ENCODE measurements at regions not wholly inside any gene's neighbourhood (a gene's known extent, or its start where the extent isn't known, plus 50 kb on each side); places are given as distances from the start of the nearest gene placed in this dataset.

DNA sequence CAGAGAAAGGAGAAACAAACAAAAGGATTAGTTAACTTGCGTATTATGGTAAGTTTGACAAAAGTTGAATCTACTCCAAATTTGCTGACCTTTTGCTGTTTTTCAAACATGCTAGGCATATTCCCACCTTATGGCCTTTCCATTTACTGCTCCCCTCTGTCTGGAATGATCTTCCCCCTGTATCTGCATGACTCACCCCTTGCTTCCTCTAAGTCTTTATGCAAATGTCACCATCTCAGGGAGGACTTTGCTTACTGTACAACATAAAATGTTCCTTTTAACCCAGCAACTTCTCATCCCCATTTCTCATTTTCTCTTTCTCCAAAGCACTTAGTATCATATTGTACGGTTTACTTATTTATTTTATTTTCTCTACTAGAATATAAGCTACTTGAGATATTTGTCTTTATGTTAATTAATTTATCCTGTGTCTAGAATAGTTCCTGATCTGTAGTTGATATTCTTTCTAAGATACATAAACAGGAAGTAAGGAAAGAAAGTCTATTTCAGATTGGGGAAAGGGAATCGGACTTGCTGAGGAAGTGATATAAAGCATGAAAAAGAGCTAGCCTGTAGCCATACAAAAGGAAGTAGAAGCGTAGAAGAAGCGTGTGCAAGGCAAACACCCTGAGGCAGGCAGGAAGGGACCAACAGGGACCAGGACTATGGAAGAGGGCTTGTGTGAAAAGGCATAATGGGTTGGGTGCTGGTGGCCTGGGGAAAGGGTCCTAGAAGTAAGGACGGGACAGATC, 144.9 kb upstream of the ERBB4 start:
- TF ChIP-seq CTCF (conservative IDR thresholded peaks at IDR 0.05), result no peak
- no peak for TF ChIP-seq ZFX (IDR thresholded peaks at IDR 0.05)
- no peak overlapping the region for H3K27ac ChIP-seq

DNA sequence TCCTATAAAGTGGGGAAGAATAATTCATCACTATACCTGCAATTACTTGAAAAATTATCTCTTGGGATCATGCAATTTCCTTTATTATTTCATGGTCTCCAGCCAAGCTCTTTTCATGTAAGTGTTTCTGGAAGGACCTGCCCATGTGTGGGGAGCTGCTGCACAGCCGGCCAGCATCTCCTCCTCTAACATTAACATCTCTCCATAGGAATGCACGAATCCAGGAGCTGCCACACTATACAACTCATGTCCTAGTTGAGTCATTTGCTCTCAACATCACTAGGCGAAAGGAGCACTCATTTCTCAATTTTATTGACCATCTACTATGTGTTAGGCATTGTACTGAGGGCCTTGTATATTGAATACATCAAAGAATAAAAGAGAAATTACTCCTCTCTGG, 144.3 kb upstream of the ERBB4 start:
- no peak overlapping the region for H3K27ac ChIP-seq
- TF ChIP-seq CTCF (conservative IDR thresholded peaks at IDR 0.05) (no peak), ZFX (IDR thresholded peaks at IDR 0.05) (no peak)

DNA sequence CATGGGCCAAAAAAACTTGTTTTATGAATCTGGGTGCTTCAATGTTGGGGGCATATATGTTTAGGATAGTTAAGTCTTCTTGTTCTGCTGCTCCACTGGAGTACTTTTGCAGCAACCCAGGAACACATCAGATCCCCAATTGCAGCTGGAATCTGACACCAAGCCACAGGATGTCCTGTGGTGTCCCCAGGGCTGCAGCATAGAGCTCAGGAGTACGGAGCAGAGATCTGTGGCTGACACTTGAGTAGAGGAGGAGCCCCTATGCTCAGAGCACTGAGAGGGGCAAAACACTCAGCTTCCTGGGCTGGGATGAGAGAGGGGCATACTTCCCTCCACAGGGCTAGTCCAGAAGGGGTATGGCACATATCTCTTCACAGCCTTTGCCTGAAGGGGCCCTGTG, 138.9 kb upstream of the ERBB4 start:
- no peak overlapping the region for H3K27ac ChIP-seq
- TF ChIP-seq ZFX (IDR thresholded peaks at IDR 0.05) (no peak), CTCF (conservative IDR thresholded peaks at IDR 0.05) (no peak)

GRCh38 chr2:212672186-212672585, 133.6 kb upstream of the ERBB4 start:
- TF ChIP-seq CTCF (conservative IDR thresholded peaks at IDR 0.05), result no peak
- TF ChIP-seq ZFX (IDR thresholded peaks at IDR 0.05), result no peak
- no peak overlapping the region for H3K27ac ChIP-seq

DNA sequence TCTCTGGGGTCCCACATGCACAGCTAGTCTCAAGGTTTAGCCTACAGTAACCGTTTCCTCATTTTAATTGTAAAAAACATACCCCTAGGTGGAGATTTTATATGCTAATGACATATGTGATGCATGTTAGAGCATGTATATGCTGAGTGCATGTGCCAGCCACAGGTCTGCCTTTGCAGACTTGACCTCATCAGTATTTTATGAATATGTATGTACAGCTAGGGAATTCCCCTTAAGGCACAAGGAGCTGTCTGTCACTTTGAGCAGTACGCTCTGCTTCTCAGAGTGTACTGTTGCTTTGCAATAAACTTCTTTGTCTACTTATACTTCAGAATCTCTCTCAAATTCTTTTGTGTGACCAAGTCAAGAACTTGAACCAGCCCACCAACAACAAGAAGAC, 131.2 kb upstream of the ERBB4 start:
- no peak for TF ChIP-seq ZFX (IDR thresholded peaks at IDR 0.05)
- no peak for TF ChIP-seq CTCF (conservative IDR thresholded peaks at IDR 0.05)
- H3K27ac ChIP-seq, result no peak overlapping the region

- no peak overlapping the region for H3K27ac ChIP-seq
- no peak for TF ChIP-seq ZFX (IDR thresholded peaks at IDR 0.05)
- TF ChIP-seq CTCF (conservative IDR thresholded peaks at IDR 0.05), result no peak
Measured at GRCh38 chr2:212667751-212668316, 129.2 kb upstream of the ERBB4 start.

DNA sequence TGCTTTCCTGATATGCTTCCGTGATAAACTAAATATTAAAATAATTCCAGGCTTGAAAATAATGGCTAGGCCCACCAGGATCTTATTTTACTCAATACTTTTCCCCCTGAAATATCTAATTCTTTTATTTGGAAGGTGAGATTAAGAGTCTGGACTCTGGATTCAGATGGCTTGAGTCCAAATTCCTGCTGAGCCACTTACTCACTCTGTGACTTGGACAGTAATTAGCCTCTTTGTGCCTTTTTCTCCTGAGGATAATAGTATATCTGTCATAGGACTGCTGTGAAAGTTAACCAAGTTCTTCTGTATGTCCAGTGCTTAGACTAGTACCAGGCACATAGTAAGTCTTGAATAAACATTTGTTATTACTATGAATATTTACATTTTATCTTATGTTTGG, 127.3 kb upstream of the ERBB4 start:
- TF ChIP-seq ZFX (IDR thresholded peaks at IDR 0.05), result no peak
- TF ChIP-seq CTCF (conservative IDR thresholded peaks at IDR 0.05), result no peak
- H3K27ac ChIP-seq, result no peak overlapping the region
